Esophagus squamous epithelium (tissue), 5 donors: ENCODE measurements at regions not wholly inside any gene's neighbourhood (a gene's known extent, or its start where the extent isn't known, plus 50 kb on each side); places are given as distances from the start of the nearest gene placed in this dataset.

ENCODE experiments used
- DNase-seq: peaks from one replicate; lab custom pipeline; 2025; lab: John Stamatoyannopoulos, UW
- H3K27ac ChIP-seq, 4 donors: fragments of 200-600 bp; sonication (generic); one replicate each; pipeline ENCODE4 v1.5.1; 2016 to 2019; ENCODE audit warnings: mild to moderate bottlenecking in 1 of 4
- H3K27me3 ChIP-seq, 4 donors: fragments of 200-600 bp; sonication (generic); 1 replicate in 3 of 4; 2 replicates in 1 of 4; pipeline versions ENCODE4 v1.5.1 to v1.6.0; 2017 to 2021; ENCODE audit warnings: antibody characterized with exemption in 1 of 4
- H3K36me3 ChIP-seq, 3 donors: fragments of 200-600 bp; sonication (generic); one replicate each; pipeline ENCODE4 v1.5.1; 2016 to 2019
- H3K4me1 ChIP-seq, 3 donors: fragments of 200-600 bp; sonication (generic); one replicate each; pipeline ENCODE4 v1.5.1; 2017 to 2019
- H3K4me3 ChIP-seq, 4 donors: fragments of 200-600 bp; sonication (generic); 1 replicate in 3 of 4; 2 replicates in 1 of 4; pipeline ENCODE4 v1.5.1; 2016 to 2019; ENCODE audit warnings: mild to moderate bottlenecking in 2 of 4, moderate library complexity in 1 of 4
- H3K9me3 ChIP-seq, 3 donors: fragments of 200-600 bp; sonication (generic); one replicate each; pipeline ENCODE4 v1.5.1; 2016 to 2019
- CTCF ChIP-seq, 6 experiments: fragments of 450-650 bp in 4 of 6; fragments of 200-600 bp in 2 of 6; sonication (generic) in 2 of 6; IDR thresholded peaks; one replicate each; pipeline ENCODE4 v1.5.1; 2016 to 2019; ENCODE audit warnings: antibody characterized with exemption in 6 of 6, mild to moderate bottlenecking in 4 of 6, moderate library complexity in 4 of 6
- POLR2A ChIP-seq, 4 donors: fragments of 450-650 bp; IDR thresholded peaks; one replicate each; pipeline ENCODE4 v1.6.1; 2017; ENCODE audit warnings: antibody characterized with exemption in 4 of 4, mild to moderate bottlenecking in 4 of 4, moderate library complexity in 3 of 4
- WGBS, 2 donors: methylation state at CpG; one replicate each; pipeline ENCODE4 v1.1.5; 2018; 5-methylcytosine and 5-hydroxymethylcytosine counted together
- intact Hi-C: fragments of 100-400 bp; cut with DNase I; formaldehyde crosslinking; loops from one replicate; pipeline ENCODE4 v1.15.0; 2022
- donor health status: DM: yes; HTN: yes; CAD: no.

DNA sequence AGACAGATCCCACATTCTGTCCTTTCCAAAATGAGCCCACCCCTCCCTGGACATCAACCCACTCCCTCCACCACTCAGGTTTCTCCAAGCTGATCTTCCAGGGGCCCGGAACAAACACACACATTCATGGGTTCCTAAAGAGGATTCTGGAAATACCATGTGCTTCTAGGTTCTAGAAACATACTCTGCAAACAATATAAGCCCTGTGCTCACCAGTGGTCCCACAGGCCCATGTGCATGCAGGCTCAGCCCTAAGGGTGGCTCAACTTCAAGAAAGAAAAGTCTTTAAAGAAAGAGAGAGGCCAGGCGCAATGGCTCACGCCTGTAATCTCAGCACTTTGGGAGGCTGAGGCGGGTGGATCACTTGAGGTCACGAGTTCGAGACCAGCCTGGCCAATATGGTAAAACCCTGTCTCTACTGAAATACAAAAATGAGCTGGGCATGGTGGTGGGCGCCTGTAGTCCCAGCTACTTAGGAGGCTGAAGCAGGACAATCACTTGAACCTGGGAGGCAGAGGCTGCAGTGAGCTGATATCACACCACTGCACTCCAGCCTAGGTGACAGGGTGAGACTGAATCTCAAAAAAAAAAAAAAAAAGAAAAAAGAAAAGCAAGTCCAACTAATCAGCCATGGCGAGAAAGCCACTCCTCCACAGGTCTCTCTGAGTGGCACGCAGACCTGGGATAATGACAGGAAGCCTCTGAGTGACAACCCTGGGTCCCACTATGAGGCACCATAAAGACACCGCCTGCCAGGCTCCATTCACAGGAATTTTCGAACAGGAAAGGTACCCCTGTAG lies 59.5 kb upstream of the PNMA1 start:
- no peak overlapping the region for H3K4me3 ChIP-seq
- WGBS, 2 donors: 88% methylated on average over 8 to 11 of the region's 11 CpGs
- no peaks in the 10 kb centered on the region for H3K9me3 ChIP-seq
- peak overlapping the region; percentile 4 to 80 (median 72) for H3K27ac ChIP-seq
- H3K36me3 ChIP-seq: no peaks in the 10 kb centered on the region
- TF ChIP-seq POLR2A (IDR thresholded peaks at IDR 0.05) (no peak), CTCF (IDR thresholded peaks at IDR 0.05) (no peak)
- intact Hi-C loops: no loop called here
- peaks cover 29 to 97% (median 56%) of the 10 kb centered on the region in 3 donors for H3K4me1 ChIP-seq
- no peaks in the 10 kb centered on the region for H3K27me3 ChIP-seq
- DNase-seq: no peak

- 0 to 4% methylated on average over 4 to 6 of the region's 7 CpGs for WGBS, 2 donors
- peak overlapping the region in 1 of 4 donors; percentile 18 for H3K4me3 ChIP-seq
- H3K4me1 ChIP-seq: peaks cover 25 to 98% (median 60%) of the 10 kb centered on the region in 3 donors
- H3K27me3 ChIP-seq: no peaks in the 10 kb centered on the region
- H3K36me3 ChIP-seq: no peaks in the 10 kb centered on the region
- intact Hi-C loops: no loop called here
- TF ChIP-seq POLR2A (IDR thresholded peaks at IDR 0.05) (peak in 1 of 4 donors; percentile 21), CTCF (IDR thresholded peaks at IDR 0.05) (no peak)
- no peak for DNase-seq
- H3K9me3 ChIP-seq: no peaks in the 10 kb centered on the region
- peak overlapping the region; percentile 70 to 82 (median 76) for H3K27ac ChIP-seq
Measured at GRCh38 chr14:73771848-73772638, 57.9 kb upstream of the PNMA1 start.

GRCh38 chr14:73770977-73771847 lies 57.0 kb upstream of the PNMA1 start:
- Histone ChIP-seq H3K4me1 (peaks cover 25 to 98% (median 56%) of the 10 kb centered on the region in 3 donors), H3K27me3 (no peaks in the 10 kb centered on the region), H3K36me3 (no peaks in the 10 kb centered on the region), H3K9me3 (no peaks in the 10 kb centered on the region), H3K27ac (peak overlapping the region; percentile 70 to 82 (median 76)), H3K4me3 (peak overlapping the region in 1 of 4 donors; percentile 18)
- 34 to 64% methylated on average over 13 to 14 of the region's 18 CpGs for WGBS, 2 donors
- no peak for TF ChIP-seq POLR2A (IDR thresholded peaks at IDR 0.05)
- no peak for TF ChIP-seq CTCF (IDR thresholded peaks at IDR 0.05)
- intact Hi-C loops: no loop called here
- no peak for DNase-seq

GRCh38 chr14:73768107-73768506 lies 53.9 kb upstream of the PNMA1 start:
- no peak for DNase-seq
- no peak overlapping the region for H3K4me3 ChIP-seq
- 91 to 92% methylated on average over 4 of the region's 4 CpGs for WGBS, 2 donors
- H3K27me3 ChIP-seq: no peaks in the 10 kb centered on the region
- H3K36me3 ChIP-seq: no peaks in the 10 kb centered on the region
- H3K4me1 ChIP-seq: peaks cover 36 to 98% (median 62%) of the 10 kb centered on the region in 3 donors
- peak overlapping the region in 2 of 4 donors; percentile 14 to 49 for H3K27ac ChIP-seq
- no peaks in the 10 kb centered on the region for H3K9me3 ChIP-seq
- no peak for TF ChIP-seq POLR2A (IDR thresholded peaks at IDR 0.05)
- no peak for TF ChIP-seq CTCF (IDR thresholded peaks at IDR 0.05)
- intact Hi-C loops: no loop called here
